Transverse colon (tissue), 4 donors: ENCODE measurements at regions not wholly inside any gene's neighbourhood (a gene's known extent, or its start where the extent isn't known, plus 50 kb on each side); places are given as distances from the start of the nearest gene placed in this dataset.

Source experiments
- DNase-seq: peaks from one replicate; pipeline ENCODE4 v3.0.0-alpha.2; 2019
- H3K27ac ChIP-seq, 4 donors: fragments of 200-600 bp; sonication (generic); 2 replicates each; pipeline ENCODE4 v1.5.1; 2016 to 2018; ENCODE audit warnings: inconsistent platforms in 4 of 4
- H3K27me3 ChIP-seq: fragments of 200-600 bp; sonication (generic); 2 replicates; pipeline ENCODE4 v1.5.1; 2017; ENCODE audit warnings: inconsistent platforms
- H3K36me3 ChIP-seq, 4 donors: fragments of 200-600 bp; sonication (generic); 2 replicates each; pipeline ENCODE4 v1.5.1; 2017 to 2019; ENCODE audit warnings: inconsistent platforms in 4 of 4
- H3K4me1 ChIP-seq, 4 donors: fragments of 200-600 bp; sonication (generic); 2 replicates each; pipeline ENCODE4 v1.5.1; 2017 to 2020; ENCODE audit warnings: inconsistent platforms in 4 of 4
- H3K4me3 ChIP-seq, 4 donors: fragments of 200-600 bp; sonication (generic); 1 replicate in 1 of 4; 2 replicates in 3 of 4; pipeline versions ENCODE4 v1.5.1 to v1.6.1; 2017 to 2019; ENCODE audit warnings: inconsistent platforms in 4 of 4
- H3K9me3 ChIP-seq, 2 donors: fragments of 200-600 bp; sonication (generic); 2 replicates each; pipeline ENCODE4 v1.5.1; 2017 to 2019; ENCODE audit warnings: inconsistent platforms in 2 of 2
- EP300 ChIP-seq: sonication (generic); formaldehyde crosslinking; IDR thresholded peaks from one replicate; pipeline ENCODE4 v1.6.1; 2017; ENCODE audit warnings: antibody characterized with exemption, low read depth
- POLR2A ChIP-seq: fragments of 450-650 bp; IDR thresholded peaks from one replicate; pipeline ENCODE4 v1.6.1; 2016; ENCODE audit warnings: antibody characterized with exemption, mild to moderate bottlenecking, moderate library complexity
- POLR2AphosphoS5 ChIP-seq, 3 donors: sonication (generic); formaldehyde crosslinking; IDR thresholded peaks; one replicate each; pipeline ENCODE4 v1.6.1; 2016; ENCODE audit warnings: antibody characterized with exemption in 3 of 3
- WGBS, 2 donors: methylation state at CpG; one replicate each; pipeline ENCODE4 v1.1.5; 2018; ENCODE audit warnings: low coverage in 1 of 2; 5-methylcytosine and 5-hydroxymethylcytosine counted together
- in situ Hi-C, 4 donors: fragments of 200-750 bp; cut with MboI; loops; one replicate each; pipeline versions ENCODE4 v1.15.0 to v1.15.1; 2017; ENCODE audit warnings: low sequenced_read_pairs in 3 of 4, low pct_ligation_motif_present in 1 of 4, low pct_unique_long_range_greater_than_20kb in 1 of 4
- intact Hi-C: fragments of 100-400 bp; cut with DNase I; formaldehyde crosslinking; loops from one replicate; pipeline ENCODE4 v1.15.1; 2023; ENCODE audit warnings: low total_unique reads
- TF ChIP-seq, protein P1 (sequence below), 5 experiments: fragments of 200-600 bp in 3 of 5; fragments of 450-650 bp in 2 of 5; sonication (generic) in 3 of 5; IDR thresholded peaks; 1 replicate in 2 of 5; 2 replicates in 3 of 5; pipeline ENCODE4 v1.5.1; 2016 to 2017; ENCODE audit warnings: antibody characterized with exemption in 5 of 5, inconsistent platforms in 3 of 5, mild to moderate bottlenecking in 2 of 5, moderate library complexity in 1 of 5

DNA sequence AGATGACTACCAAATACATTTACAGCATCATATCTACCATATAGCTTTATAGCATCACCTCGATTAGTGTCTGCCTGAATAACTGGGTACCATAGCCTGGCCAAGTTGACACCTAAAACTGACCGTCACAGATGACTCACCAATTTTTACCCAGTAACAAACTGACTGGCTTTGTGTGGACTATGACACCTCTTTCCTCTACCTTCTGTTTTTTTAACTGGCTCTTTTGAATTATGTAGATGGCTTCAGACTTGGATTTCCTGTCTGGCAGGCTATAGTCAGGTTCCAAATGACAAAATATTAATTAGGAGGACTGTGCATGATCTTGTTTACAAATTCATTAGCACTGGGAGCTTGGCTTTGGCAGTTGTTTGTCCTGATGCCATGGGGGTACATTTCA lies 360.3 kb downstream of the TGFB2 start:
- no peak overlapping the region for H3K27ac ChIP-seq
- in situ Hi-C loops, result no loop called here

DNA sequence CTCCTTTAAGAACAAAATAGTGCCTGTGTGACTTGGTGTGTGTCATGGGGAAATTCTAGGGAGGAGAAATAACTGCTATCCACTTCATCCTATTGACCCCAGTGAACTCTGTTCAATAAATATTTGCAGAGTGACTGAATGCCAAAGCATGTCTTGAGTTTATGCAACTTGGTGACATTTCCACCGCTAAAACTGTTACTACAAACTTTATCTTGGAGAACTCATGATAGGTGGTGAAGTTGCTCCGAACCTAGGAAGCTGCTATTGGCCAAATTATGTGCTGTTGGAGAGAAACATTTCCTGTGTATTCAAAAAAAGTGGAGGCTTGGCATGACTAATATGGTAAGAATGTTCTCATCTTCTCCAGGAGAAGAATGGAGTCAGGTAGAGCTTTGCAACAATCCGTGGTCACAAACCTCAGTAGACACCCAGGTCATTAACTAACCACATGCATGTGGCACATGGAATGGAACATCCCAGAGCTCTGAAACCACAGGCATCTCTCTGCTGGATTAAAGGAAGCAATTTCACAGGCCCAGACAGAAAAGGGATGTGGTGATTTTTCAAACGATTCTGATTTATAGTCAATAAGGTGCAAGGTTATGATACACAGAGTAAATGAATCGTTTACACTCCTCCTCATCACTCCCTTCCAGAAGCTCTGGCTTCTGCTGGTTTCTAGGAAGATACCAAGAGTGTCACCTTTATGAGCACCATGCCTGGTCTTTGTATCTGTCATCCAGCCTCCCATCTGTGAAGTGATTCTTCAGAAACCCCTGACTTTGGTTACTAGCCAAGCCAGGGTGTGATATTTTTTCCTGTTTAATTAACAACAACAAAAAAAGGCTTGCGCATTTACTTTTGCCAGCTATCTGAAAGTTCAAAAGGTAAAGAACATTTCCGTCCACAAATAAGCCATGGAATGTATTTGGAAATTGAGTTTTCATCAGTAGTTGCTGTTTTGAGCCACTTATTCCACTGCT lies 361.1 kb downstream of the TGFB2 start:
- no peak overlapping the region for H3K4me3 ChIP-seq
- 47 to 53% methylated on average over 7 of the region's 7 CpGs for WGBS, 2 donors
- no peaks in the 10 kb centered on the region for H3K27me3 ChIP-seq
- no peak for DNase-seq
- H3K27ac ChIP-seq, result no peak overlapping the region
- intact Hi-C loops, result no loop called here
- H3K4me1 ChIP-seq, result no peaks in the 10 kb centered on the region
- no peaks in the 10 kb centered on the region for H3K36me3 ChIP-seq
- in situ Hi-C loops, result no loop called here
- TF ChIP-seq, protein P1, sequence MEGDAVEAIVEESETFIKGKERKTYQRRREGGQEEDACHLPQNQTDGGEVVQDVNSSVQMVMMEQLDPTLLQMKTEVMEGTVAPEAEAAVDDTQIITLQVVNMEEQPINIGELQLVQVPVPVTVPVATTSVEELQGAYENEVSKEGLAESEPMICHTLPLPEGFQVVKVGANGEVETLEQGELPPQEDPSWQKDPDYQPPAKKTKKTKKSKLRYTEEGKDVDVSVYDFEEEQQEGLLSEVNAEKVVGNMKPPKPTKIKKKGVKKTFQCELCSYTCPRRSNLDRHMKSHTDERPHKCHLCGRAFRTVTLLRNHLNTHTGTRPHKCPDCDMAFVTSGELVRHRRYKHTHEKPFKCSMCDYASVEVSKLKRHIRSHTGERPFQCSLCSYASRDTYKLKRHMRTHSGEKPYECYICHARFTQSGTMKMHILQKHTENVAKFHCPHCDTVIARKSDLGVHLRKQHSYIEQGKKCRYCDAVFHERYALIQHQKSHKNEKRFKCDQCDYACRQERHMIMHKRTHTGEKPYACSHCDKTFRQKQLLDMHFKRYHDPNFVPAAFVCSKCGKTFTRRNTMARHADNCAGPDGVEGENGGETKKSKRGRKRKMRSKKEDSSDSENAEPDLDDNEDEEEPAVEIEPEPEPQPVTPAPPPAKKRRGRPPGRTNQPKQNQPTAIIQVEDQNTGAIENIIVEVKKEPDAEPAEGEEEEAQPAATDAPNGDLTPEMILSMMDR (IDR thresholded peaks at IDR 0.05), result no peak
- TF ChIP-seq POLR2AphosphoS5 (IDR thresholded peaks at IDR 0.05) (no peak), POLR2A (no peak), EP300 (no peak)
- no peaks in the 10 kb centered on the region for H3K9me3 ChIP-seq

More for the DNA sequence above, 360.3 kb downstream of the TGFB2 start:
- Histone ChIP-seq H3K4me3 (no peak overlapping the region), H3K36me3 (no peaks in the 10 kb centered on the region), H3K4me1 (no peaks in the 10 kb centered on the region), H3K9me3 (no peaks in the 10 kb centered on the region), H3K27me3 (no peaks in the 10 kb centered on the region)
- no peak for DNase-seq
- TF ChIP-seq POLR2AphosphoS5 (IDR thresholded peaks at IDR 0.05), result no peak
- TF ChIP-seq, protein P1 (IDR thresholded peaks at IDR 0.05), result no peak
- no peak for TF ChIP-seq POLR2A
- no peak for TF ChIP-seq EP300
- intact Hi-C loops, result no loop called here
- 74 to 90% methylated on average over 2 of the region's 2 CpGs for WGBS, 2 donors

DNA sequence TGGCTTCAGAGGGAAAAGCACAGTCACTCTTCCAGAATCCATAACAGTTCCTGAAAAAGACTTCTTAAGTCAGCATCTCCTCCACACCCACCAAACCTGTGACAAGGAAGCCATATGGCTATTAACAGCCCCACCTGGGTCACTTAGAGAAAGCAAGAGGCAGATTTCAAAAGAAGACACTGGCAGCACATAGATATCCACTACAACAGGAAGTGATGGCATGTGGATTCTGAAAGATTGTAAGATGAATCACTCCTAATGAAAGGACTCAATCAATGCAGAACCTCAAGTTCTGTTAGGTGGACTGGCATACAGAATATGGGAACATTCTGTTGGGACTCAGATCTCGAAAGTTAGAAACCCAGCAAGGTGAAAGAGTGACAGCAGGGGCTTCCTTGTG lies 365.9 kb downstream of the TGFB2 start:
- no peak for DNase-seq
- no peak overlapping the region for H3K27ac ChIP-seq
- 42% methylated on average over 1 of the region's 1 CpG; no CpG with 5 or more reads in 1 of the 2 donors for WGBS, 2 donors
- no peaks in the 10 kb centered on the region for H3K4me1 ChIP-seq
- H3K36me3 ChIP-seq, result no peaks in the 10 kb centered on the region
- H3K4me3 ChIP-seq, result no peak overlapping the region
- intact Hi-C loops (no loop called here), in situ Hi-C loops (no loop called here)
- TF ChIP-seq, protein P1 (IDR thresholded peaks at IDR 0.05), result no peak
- TF ChIP-seq POLR2AphosphoS5 (IDR thresholded peaks at IDR 0.05), result no peak
- no peak for TF ChIP-seq EP300
- no peak for TF ChIP-seq POLR2A
- no peaks in the 10 kb centered on the region for H3K27me3 ChIP-seq
- no peaks in the 10 kb centered on the region for H3K9me3 ChIP-seq

DNA sequence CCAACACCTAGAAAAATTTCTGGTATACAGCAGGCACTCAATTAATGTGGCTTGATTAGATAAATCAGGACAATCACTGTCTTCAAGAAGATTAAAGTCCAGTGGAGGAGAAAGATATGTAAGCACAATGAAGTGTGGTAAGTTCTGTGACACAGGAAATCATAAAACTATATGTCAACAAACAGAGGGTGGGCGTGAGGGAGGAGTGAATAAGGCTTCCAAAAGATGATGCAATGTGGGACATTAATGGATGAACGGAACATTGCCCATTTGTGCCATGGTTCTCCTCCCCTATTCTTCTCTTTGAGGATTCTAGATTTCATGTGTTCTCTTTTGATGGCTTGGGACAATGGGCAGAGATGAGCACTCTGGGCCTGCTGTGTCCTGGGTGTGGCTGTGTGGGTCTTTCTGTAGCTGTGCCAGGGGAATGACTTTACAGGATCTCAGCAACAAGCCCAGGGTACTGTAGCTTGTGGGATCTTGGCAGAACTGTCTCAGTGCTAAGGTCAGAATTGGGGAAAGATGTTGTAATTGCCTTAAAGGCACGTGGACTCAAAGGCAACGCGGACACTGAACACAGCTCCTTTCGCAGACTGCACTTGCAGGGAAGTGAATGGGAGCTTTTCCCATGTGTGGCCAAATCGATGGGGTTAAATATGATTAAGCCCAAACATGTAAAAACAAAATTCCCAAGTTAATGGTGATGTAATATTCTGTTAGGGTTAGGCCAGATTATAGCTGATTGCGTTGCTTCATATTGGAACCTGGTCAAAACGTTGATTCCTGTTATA lies 366.9 kb downstream of the TGFB2 start:
- no peak overlapping the region for H3K27ac ChIP-seq
- intact Hi-C loops (no loop called here), in situ Hi-C loops (no loop called here)
- no peak overlapping the region for H3K4me3 ChIP-seq
- TF ChIP-seq POLR2AphosphoS5 (IDR thresholded peaks at IDR 0.05) (no peak), EP300 (no peak), POLR2A (no peak)
- TF ChIP-seq, protein P1 (IDR thresholded peaks at IDR 0.05), result no peak
- no peaks in the 10 kb centered on the region for H3K4me1 ChIP-seq
- no peaks in the 10 kb centered on the region for H3K36me3 ChIP-seq
- H3K27me3 ChIP-seq, result no peaks in the 10 kb centered on the region
- H3K9me3 ChIP-seq, result no peaks in the 10 kb centered on the region
- 54 to 56% methylated on average over 5 to 9 of the region's 9 CpGs for WGBS, 2 donors
- DNase-seq, result peak; percentile 12
